PFSK-1 (cell line): ENCODE measurements at regions not wholly inside any gene's neighbourhood (a gene's known extent, or its start where the extent isn't known, plus 50 kb on each side); places are given as distances from the start of the nearest gene placed in this dataset.

Experiments used
- FOXP2 ChIP-seq: optimal IDR thresholded peaks from 2 replicates; pipeline ENCODE3; 2011; ENCODE audit warnings: borderline replicate concordance, control low read depth, inconsistent platforms; ENCODE audit not compliant: insufficient read depth; ENCODE audit errors: extremely low read length, extremely low read depth
- POLR2AphosphoS5 ChIP-seq: IDR thresholded peaks from 2 replicates; pipeline ENCODE4 v1.6.1; 2012; ENCODE audit warnings: low read depth, mild to moderate bottlenecking, control low read depth, low read length, moderate library complexity
- REST ChIP-seq, 2 experiments: IDR thresholded peaks; 2 replicates each; pipeline versions ENCODE4 v1.6.1 to v1.8.0; 2011 to 2012; ENCODE audit warnings: low read depth in 2 of 2, low read length in 2 of 2, control low read depth in 1 of 2, inconsistent platforms in 1 of 2, mild to moderate bottlenecking in 1 of 2, moderate library complexity in 1 of 2; ENCODE audit not compliant: insufficient read depth in 1 of 2
- SIN3A ChIP-seq: IDR thresholded peaks from 2 replicates; pipeline ENCODE4 v1.6.1; 2012; ENCODE audit warnings: mild to moderate bottlenecking, low read length, moderate library complexity, borderline replicate concordance; ENCODE audit not compliant: insufficient read depth
- TAF1 ChIP-seq: IDR thresholded peaks from 2 replicates; pipeline ENCODE4 v1.6.1; 2012; ENCODE audit warnings: low read length, control low read depth, borderline replicate concordance; ENCODE audit not compliant: insufficient read depth

GRCh38 chr15:39132070-39132469 is 448.8 kb upstream of the THBS1 start:
- TF ChIP-seq TAF1 (no peak), REST (IDR thresholded peaks at IDR 0.05; ENCODE audit: insufficient read depth in 1 of 2, low read depth in 2 of 2, low read length in 2 of 2) (no peak), POLR2AphosphoS5 (no peak), FOXP2 (no peak), SIN3A (no peak)

DNA sequence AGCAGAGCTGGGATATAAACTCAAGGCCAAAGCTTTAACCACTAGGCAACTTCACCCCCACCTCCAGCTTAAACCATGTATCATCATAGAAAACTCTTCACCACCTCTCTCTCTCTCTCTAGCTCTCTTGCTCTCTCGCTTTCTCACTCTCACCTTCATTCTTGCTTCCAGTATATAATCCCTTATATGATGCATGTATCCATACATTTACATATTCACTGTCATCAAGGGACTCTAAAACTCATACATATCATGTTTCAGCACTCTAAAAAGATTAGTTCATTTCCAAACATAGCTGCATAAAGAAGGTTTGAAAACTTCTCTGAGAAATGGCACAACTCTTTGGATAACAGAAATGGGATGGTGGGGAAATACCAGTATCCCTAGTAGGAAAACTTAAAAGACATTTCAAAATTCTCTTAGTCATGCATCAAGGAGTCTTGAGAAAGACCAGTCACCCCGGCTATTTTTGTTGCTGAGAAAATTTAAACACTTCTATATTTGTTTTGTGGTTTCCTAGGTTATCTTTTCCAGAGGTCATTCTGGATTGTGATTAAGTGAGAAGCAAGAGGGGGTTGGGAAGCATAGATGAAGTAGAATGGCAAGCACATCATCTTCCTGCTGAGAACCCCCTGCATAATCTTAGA is 447.8 kb upstream of the THBS1 start:
- no peak for TF ChIP-seq REST (IDR thresholded peaks at IDR 0.05; ENCODE audit: insufficient read depth in 1 of 2, low read depth in 2 of 2, low read length in 2 of 2)
- no peak for TF ChIP-seq TAF1
- no peak for TF ChIP-seq SIN3A
- no peak for TF ChIP-seq FOXP2
- TF ChIP-seq POLR2AphosphoS5, result no peak

- no peak for TF ChIP-seq TAF1
- TF ChIP-seq POLR2AphosphoS5, result no peak
- no peak for TF ChIP-seq SIN3A
- TF ChIP-seq REST (IDR thresholded peaks at IDR 0.05; ENCODE audit: insufficient read depth in 1 of 2, low read depth in 2 of 2, low read length in 2 of 2), result no peak
- no peak for TF ChIP-seq FOXP2
Observed at GRCh38 chr15:39134282-39134681, 446.6 kb upstream of the THBS1 start.

- TF ChIP-seq REST (IDR thresholded peaks at IDR 0.05; ENCODE audit: insufficient read depth in 1 of 2, low read depth in 2 of 2, low read length in 2 of 2) (no peak), SIN3A (no peak), POLR2AphosphoS5 (no peak), FOXP2 (no peak), TAF1 (no peak)
Observed at GRCh38 chr15:39135989-39136388, 444.9 kb upstream of the THBS1 start.

- TF ChIP-seq POLR2AphosphoS5, result no peak
- no peak for TF ChIP-seq FOXP2
- TF ChIP-seq SIN3A, result no peak
- TF ChIP-seq REST (IDR thresholded peaks at IDR 0.05; ENCODE audit: insufficient read depth in 1 of 2, low read depth in 2 of 2, low read length in 2 of 2), result no peak
- no peak for TF ChIP-seq TAF1
Observed at GRCh38 chr15:39139431-39140059, 441.3 kb upstream of the THBS1 start.
